Calu3 (cell line): ENCODE measurements at regions not wholly inside any gene's neighbourhood (a gene's known extent, or its start where the extent isn't known, plus 50 kb on each side); places are given as distances from the start of the nearest gene placed in this dataset.

Source experiments
- BruUV-seq: library from RNA; stranded (reverse); fragments of 400-500 nt; replicated peaks from 2 replicates; lab custom pipeline; 2021; lab: Mats Ljungman, UMichigan
- CTCF ChIA-PET: fragments of 300-600 bp; sonication (Branson Sonifier 250); formaldehyde crosslinking; loops from one replicate; lab custom pipeline; 2022; ENCODE audit warnings: antibody characterized with exemption; lab: Charles Lee
- DNase-seq: peaks from one replicate; pipeline ENCODE4 v3.0.0; 2022
- H3K27ac Mint-ChIP-seq: one replicate; pipeline ENCODE4 v1.8.0; 2022; ENCODE audit warnings: mixed read lengths; ENCODE audit not compliant: unreplicated experiment
- H3K27me3 Mint-ChIP-seq: one replicate; pipeline ENCODE4 v1.8.0; 2022; ENCODE audit warnings: mixed read lengths; ENCODE audit not compliant: unreplicated experiment
- H3K36me3 Mint-ChIP-seq: one replicate; pipeline ENCODE4 v1.8.0; 2022; ENCODE audit warnings: mild to moderate bottlenecking, moderate library complexity, mixed read lengths; ENCODE audit not compliant: insufficient read depth, unreplicated experiment
- H3K4me1 Mint-ChIP-seq: one replicate; pipeline ENCODE4 v1.8.0; 2022; ENCODE audit warnings: mild to moderate bottlenecking, low read depth, mixed read lengths; ENCODE audit not compliant: unreplicated experiment
- H3K4me3 Mint-ChIP-seq: one replicate; pipeline ENCODE4 v1.8.0; 2022; ENCODE audit warnings: mild to moderate bottlenecking, low read depth, moderate library complexity, mixed read lengths; ENCODE audit not compliant: unreplicated experiment
- H3K9me3 Mint-ChIP-seq: one replicate; pipeline ENCODE4 v1.8.0; 2022; ENCODE audit warnings: low read depth, mixed read lengths; ENCODE audit not compliant: unreplicated experiment
- intact Hi-C: fragments of 100-400 bp; cut with micrococcal nuclease; formaldehyde crosslinking; loops from one replicate; pipeline ENCODE4 v1.10.0; 2022; ENCODE audit not compliant: unreplicated experiment
- TF ChIP-seq, protein P1 (sequence below): fragments of 200-600 bp; IDR thresholded peaks from one replicate; pipeline ENCODE4 v1.8.0; 2022; ENCODE audit warnings: antibody characterized with exemption; ENCODE audit not compliant: unreplicated experiment

DNA sequence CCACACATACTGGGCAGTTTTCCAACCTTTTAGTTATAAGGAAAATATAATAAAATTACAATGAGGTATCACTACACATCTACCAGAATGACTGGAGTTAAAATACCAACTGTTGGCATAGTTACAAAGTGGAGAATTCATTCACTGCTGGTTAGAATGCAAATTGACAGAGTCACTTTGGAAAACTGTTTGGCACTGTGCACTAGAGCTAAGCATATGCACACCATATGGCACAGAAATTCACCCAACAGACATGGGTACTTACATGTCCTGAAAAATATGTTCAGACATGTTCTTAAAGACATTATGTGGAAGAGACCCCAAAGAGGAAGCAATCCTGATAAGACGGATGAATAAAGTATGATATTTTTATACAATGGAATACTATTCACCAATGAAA, 686.1 kb upstream of the RAB6C start:
- Mint-ChIP-seq H3K27ac (no peak overlapping the region), H3K4me1 (no peaks in the 10 kb centered on the region), H3K9me3 (peaks cover 3% of the 10 kb centered on the region), H3K4me3 (no peak overlapping the region), H3K36me3 (no peaks in the 10 kb centered on the region), H3K27me3 (no peaks in the 10 kb centered on the region)
- DNase-seq: no peak
- TF ChIP-seq, protein P1, sequence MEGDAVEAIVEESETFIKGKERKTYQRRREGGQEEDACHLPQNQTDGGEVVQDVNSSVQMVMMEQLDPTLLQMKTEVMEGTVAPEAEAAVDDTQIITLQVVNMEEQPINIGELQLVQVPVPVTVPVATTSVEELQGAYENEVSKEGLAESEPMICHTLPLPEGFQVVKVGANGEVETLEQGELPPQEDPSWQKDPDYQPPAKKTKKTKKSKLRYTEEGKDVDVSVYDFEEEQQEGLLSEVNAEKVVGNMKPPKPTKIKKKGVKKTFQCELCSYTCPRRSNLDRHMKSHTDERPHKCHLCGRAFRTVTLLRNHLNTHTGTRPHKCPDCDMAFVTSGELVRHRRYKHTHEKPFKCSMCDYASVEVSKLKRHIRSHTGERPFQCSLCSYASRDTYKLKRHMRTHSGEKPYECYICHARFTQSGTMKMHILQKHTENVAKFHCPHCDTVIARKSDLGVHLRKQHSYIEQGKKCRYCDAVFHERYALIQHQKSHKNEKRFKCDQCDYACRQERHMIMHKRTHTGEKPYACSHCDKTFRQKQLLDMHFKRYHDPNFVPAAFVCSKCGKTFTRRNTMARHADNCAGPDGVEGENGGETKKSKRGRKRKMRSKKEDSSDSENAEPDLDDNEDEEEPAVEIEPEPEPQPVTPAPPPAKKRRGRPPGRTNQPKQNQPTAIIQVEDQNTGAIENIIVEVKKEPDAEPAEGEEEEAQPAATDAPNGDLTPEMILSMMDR: no peak
- CTCF ChIA-PET: no interaction called here
- intact Hi-C loops: no loop called here
- BruUV-seq: no TSS peak

DNA sequence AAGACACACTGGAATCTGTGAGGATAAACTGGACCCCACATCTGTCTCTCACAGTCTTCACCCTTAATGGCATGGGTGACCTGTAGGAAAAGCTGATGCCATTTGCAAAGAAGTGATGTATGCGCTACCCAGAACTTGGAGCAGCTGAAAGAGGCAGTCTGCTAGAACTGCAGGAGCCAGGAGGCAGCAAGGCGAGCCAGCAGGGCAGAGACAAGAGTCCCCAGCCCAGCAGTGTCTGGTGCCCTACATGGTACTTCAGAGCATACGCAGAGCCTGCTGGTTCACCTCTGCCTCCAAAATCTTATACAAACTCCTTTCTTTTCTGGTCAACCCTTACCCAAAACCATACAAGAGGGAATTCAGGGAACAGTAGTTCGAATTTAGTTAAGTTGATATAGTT, 683.1 kb upstream of the RAB6C start:
- CTCF ChIA-PET: no interaction called here
- TF ChIP-seq, protein P1: no peak
- BruUV-seq: no TSS peak
- no peaks in the 10 kb centered on the region for H3K4me1 Mint-ChIP-seq
- H3K27me3 Mint-ChIP-seq: no peaks in the 10 kb centered on the region
- H3K27ac Mint-ChIP-seq: no peak overlapping the region
- H3K4me3 Mint-ChIP-seq: no peak overlapping the region
- no peaks in the 10 kb centered on the region for H3K36me3 Mint-ChIP-seq
- intact Hi-C loops: no loop called here
- H3K9me3 Mint-ChIP-seq: peaks cover 2% of the 10 kb centered on the region
- DNase-seq: no peak

- DNase-seq: no peak
- H3K9me3 Mint-ChIP-seq: peaks cover 2% of the 10 kb centered on the region
- no peak overlapping the region for H3K27ac Mint-ChIP-seq
- H3K4me3 Mint-ChIP-seq: no peak overlapping the region
- no peaks in the 10 kb centered on the region for H3K36me3 Mint-ChIP-seq
- H3K27me3 Mint-ChIP-seq: no peaks in the 10 kb centered on the region
- BruUV-seq: no TSS peak
- no peaks in the 10 kb centered on the region for H3K4me1 Mint-ChIP-seq
- TF ChIP-seq, protein P1: no peak
- CTCF ChIA-PET: no interaction called here
- intact Hi-C loops: no loop called here
These were observed 682.7 kb upstream of the RAB6C start for GRCh38 chr2:129296806-129297205.

DNA sequence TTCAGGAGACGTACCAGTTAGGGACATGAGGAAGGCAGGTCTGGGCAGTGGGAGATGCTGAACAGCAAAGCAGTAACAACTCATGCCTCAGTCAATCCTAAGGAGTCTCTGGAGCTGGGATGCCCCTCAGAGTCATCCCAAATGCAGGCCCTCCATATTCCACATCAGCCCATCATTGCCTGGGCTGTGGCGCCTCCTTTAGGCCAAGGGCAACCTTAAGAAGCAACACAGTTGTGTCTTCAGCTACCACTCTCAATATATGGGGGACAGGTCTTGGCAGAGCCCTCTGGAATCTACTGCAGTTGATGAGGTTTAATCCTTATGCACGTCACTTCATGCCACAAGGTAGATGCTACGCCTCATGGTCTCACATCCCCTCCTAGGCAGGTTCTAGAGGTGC, 682.0 kb upstream of the RAB6C start:
- H3K36me3 Mint-ChIP-seq: no peaks in the 10 kb centered on the region
- TF ChIP-seq, protein P1: no peak
- no peak for DNase-seq
- no peak overlapping the region for H3K27ac Mint-ChIP-seq
- no peak overlapping the region for H3K4me3 Mint-ChIP-seq
- H3K27me3 Mint-ChIP-seq: no peaks in the 10 kb centered on the region
- intact Hi-C loops: no loop called here
- peaks cover 2% of the 10 kb centered on the region for H3K9me3 Mint-ChIP-seq
- BruUV-seq: no TSS peak
- no peaks in the 10 kb centered on the region for H3K4me1 Mint-ChIP-seq
- CTCF ChIA-PET: no interaction called here
